Liver (tissue), 8 donors: ENCODE measurements at regions not wholly inside any gene's neighbourhood (a gene's known extent, or its start where the extent isn't known, plus 50 kb on each side); places are given as distances from the start of the nearest gene placed in this dataset.

ENCODE experiments used
- DNase-seq: peaks from one replicate; pipeline ENCODE4 v3.0.0-alpha.2; 2017; ENCODE audit warnings: low spot score
- H3K27ac ChIP-seq, 2 donors: one replicate each; pipeline ENCODE4 v1.7.0; 2013; ENCODE audit warnings: inconsistent platforms in 2 of 2, low read length in 2 of 2, control low read depth in 1 of 2, low read depth in 1 of 2, mild to moderate bottlenecking in 1 of 2
- H3K27me3 ChIP-seq, 4 donors: one replicate each; pipeline versions ENCODE4 v1.6.1 to v1.7.0; 2013; ENCODE audit warnings: low read length in 3 of 4, inconsistent platforms in 1 of 4, mild to moderate bottlenecking in 1 of 4, moderate library complexity in 1 of 4; ENCODE audit not compliant: control insufficient read depth in 4 of 4, insufficient read depth in 4 of 4
- H3K36me3 ChIP-seq, 4 donors: one replicate each; pipeline versions ENCODE4 v1.6.1 to v1.7.0; 2013; ENCODE audit warnings: low read length in 3 of 4, mild to moderate bottlenecking in 3 of 4, low read depth in 1 of 4, moderate library complexity in 1 of 4; ENCODE audit not compliant: control insufficient read depth in 4 of 4, insufficient read depth in 3 of 4
- H3K4me1 ChIP-seq, 4 donors: one replicate each; pipeline versions ENCODE4 v1.6.1 to v1.7.0; 2013; ENCODE audit warnings: low read length in 3 of 4, mild to moderate bottlenecking in 3 of 4, moderate library complexity in 1 of 4; ENCODE audit not compliant: control insufficient read depth in 4 of 4, insufficient read depth in 4 of 4
- H3K4me3 ChIP-seq, 3 donors: one replicate each; pipeline versions ENCODE4 v1.6.1 to v1.7.0; 2013; ENCODE audit warnings: low read length in 3 of 3, control low read depth in 1 of 3, low read depth in 1 of 3, mild to moderate bottlenecking in 1 of 3
- H3K9ac ChIP-seq, 2 donors: one replicate each; pipeline ENCODE4 v1.7.0; 2013; ENCODE audit warnings: low read length in 2 of 2, mild to moderate bottlenecking in 2 of 2, moderate library complexity in 2 of 2, control low read depth in 1 of 2, low read depth in 1 of 2
- H3K9me3 ChIP-seq, 4 donors: one replicate each; pipeline versions ENCODE4 v1.6.1 to v1.7.0; 2013; ENCODE audit warnings: low read length in 3 of 4; ENCODE audit not compliant: control insufficient read depth in 4 of 4
- FOXA1 ChIP-seq: IDR thresholded peaks from 2 replicates; pipeline ENCODE4 v1.6.1; 2016; ENCODE audit warnings: antibody characterized with exemption
- FOXA2 ChIP-seq: IDR thresholded peaks from 2 replicates; pipeline ENCODE4 v1.6.1; 2016; ENCODE audit warnings: antibody characterized with exemption
- GABPA ChIP-seq, 2 donors: IDR thresholded peaks in 1 of 2; conservative IDR thresholded peaks in 1 of 2; 2 replicates each; pipeline ENCODE4 v1.6.1; 2016; ENCODE audit warnings: antibody characterized with exemption in 2 of 2, mild to moderate bottlenecking in 1 of 2, moderate library complexity in 1 of 2
- HNF4A ChIP-seq, 2 donors: conservative IDR thresholded peaks; 2 replicates each; pipeline ENCODE4 v1.6.1; 2016; ENCODE audit warnings: antibody characterized with exemption in 2 of 2, mild to moderate bottlenecking in 2 of 2
- HNF4G ChIP-seq: IDR thresholded peaks from 2 replicates; pipeline ENCODE4 v1.6.1; 2016; ENCODE audit warnings: antibody characterized with exemption
- JUND ChIP-seq, 2 donors: IDR thresholded peaks; 2 replicates each; pipeline ENCODE4 v1.6.1; 2016; ENCODE audit warnings: antibody characterized with exemption in 2 of 2
- NR2F2 ChIP-seq: IDR thresholded peaks from 2 replicates; pipeline ENCODE4 v1.6.1; 2016; ENCODE audit warnings: antibody characterized with exemption
- RAD21 ChIP-seq, 2 donors: IDR thresholded peaks; 2 replicates each; pipeline ENCODE4 v1.6.1; 2016; ENCODE audit warnings: antibody characterized with exemption in 2 of 2, mild to moderate bottlenecking in 2 of 2
- RXRA ChIP-seq, 2 donors: IDR thresholded peaks; 2 replicates each; pipeline ENCODE4 v1.6.1; 2017 to 2018; ENCODE audit warnings: antibody characterized with exemption in 2 of 2, mild to moderate bottlenecking in 1 of 2
- SP1 ChIP-seq: IDR thresholded peaks from 2 replicates; pipeline ENCODE4 v1.6.1; 2018; ENCODE audit warnings: antibody characterized with exemption, mild to moderate bottlenecking
- TAF1 ChIP-seq: conservative IDR thresholded peaks from 2 replicates; pipeline ENCODE4 v1.6.1; 2016; ENCODE audit warnings: antibody characterized with exemption, mild to moderate bottlenecking
- YY1 ChIP-seq: IDR thresholded peaks from 2 replicates; pipeline ENCODE4 v1.6.1; 2016; ENCODE audit warnings: antibody characterized with exemption, mild to moderate bottlenecking
- WGBS: extraction: QIAGEN DNeasy Blood & Tissue Kit; methylation state at CpG from one replicate; pipeline ENCODE4 v1.1.7; 2013; 5-methylcytosine and 5-hydroxymethylcytosine counted together
- TF ChIP-seq, protein P1 (sequence below): IDR thresholded peaks from 2 replicates; pipeline ENCODE4 v1.6.1; 2016; ENCODE audit warnings: antibody characterized with exemption
- TF ChIP-seq, protein P2 (sequence below): fragments of 150-350 bp; IDR thresholded peaks from 2 replicates; pipeline ENCODE4 v1.5.1; 2017; ENCODE audit warnings: improper control_type of control experiment, low read depth, low read length; ENCODE audit not compliant: missing input control
- TF ChIP-seq, protein P3 (sequence below): IDR thresholded peaks from 2 replicates; pipeline ENCODE4 v1.6.1; 2016; ENCODE audit warnings: antibody characterized with exemption
- TF ChIP-seq, protein P4 (sequence below): IDR thresholded peaks from 2 replicates; pipeline ENCODE4 v1.6.1; 2016; ENCODE audit warnings: antibody characterized with exemption
- TF ChIP-seq, protein P5 (sequence below): IDR thresholded peaks from 2 replicates; pipeline ENCODE4 v1.6.1; 2016; ENCODE audit warnings: antibody characterized with exemption, mild to moderate bottlenecking
- donor health status: healthy.
- donor health status: healthy.
- donor health status: healthy.
- donor health status: healthy.
- donor health status: healthy.

DNA sequence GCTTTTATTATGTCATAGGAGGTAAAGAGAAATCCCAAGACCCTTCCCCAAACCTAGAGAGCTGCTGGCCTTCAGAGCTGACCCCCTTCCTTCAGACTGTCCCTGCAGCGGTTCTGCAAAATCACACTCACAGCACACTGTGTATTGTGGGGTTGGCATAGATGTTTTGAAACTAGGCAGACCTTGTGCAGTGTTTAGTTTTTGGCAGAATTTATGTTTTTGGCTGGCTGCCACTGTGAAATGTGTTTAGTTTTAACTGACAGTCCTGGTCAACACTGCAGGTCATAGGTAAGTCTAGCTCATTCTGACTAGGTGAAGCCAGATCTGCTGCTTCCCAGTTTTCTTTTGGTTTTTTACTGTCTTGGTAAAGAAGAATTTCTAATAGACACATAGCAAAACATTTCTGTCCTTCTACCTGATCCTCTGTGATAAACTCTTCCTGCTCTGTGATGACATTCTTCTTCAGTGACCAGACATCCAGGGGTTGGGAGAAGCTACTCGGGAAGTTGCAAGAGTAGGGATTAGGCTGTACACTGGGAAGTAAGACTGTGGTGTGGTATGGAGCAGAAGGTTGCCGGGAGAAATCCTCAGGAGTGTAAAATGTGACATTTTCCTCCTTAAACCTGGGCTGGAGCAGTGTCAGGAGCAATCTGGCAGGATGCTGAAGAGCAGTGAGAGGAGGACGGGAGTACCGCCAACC is 209.6 kb upstream of the MCTP2 start:
- TF ChIP-seq, protein P1, sequence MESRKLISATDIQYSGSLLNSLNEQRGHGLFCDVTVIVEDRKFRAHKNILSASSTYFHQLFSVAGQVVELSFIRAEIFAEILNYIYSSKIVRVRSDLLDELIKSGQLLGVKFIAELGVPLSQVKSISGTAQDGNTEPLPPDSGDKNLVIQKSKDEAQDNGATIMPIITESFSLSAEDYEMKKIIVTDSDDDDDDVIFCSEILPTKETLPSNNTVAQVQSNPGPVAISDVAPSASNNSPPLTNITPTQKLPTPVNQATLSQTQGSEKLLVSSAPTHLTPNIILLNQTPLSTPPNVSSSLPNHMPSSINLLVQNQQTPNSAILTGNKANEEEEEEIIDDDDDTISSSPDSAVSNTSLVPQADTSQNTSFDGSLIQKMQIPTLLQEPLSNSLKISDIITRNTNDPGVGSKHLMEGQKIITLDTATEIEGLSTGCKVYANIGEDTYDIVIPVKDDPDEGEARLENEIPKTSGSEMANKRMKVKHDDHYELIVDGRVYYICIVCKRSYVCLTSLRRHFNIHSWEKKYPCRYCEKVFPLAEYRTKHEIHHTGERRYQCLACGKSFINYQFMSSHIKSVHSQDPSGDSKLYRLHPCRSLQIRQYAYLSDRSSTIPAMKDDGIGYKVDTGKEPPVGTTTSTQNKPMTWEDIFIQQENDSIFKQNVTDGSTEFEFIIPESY, result no peak
- TF ChIP-seq HNF4A (conservative IDR thresholded peaks at IDR 0.05), result no peak
- no peak for TF ChIP-seq SP1
- TF ChIP-seq, protein P2, sequence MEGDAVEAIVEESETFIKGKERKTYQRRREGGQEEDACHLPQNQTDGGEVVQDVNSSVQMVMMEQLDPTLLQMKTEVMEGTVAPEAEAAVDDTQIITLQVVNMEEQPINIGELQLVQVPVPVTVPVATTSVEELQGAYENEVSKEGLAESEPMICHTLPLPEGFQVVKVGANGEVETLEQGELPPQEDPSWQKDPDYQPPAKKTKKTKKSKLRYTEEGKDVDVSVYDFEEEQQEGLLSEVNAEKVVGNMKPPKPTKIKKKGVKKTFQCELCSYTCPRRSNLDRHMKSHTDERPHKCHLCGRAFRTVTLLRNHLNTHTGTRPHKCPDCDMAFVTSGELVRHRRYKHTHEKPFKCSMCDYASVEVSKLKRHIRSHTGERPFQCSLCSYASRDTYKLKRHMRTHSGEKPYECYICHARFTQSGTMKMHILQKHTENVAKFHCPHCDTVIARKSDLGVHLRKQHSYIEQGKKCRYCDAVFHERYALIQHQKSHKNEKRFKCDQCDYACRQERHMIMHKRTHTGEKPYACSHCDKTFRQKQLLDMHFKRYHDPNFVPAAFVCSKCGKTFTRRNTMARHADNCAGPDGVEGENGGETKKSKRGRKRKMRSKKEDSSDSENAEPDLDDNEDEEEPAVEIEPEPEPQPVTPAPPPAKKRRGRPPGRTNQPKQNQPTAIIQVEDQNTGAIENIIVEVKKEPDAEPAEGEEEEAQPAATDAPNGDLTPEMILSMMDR, result no peak
- TF ChIP-seq NR2F2, result no peak
- TF ChIP-seq, protein P3, sequence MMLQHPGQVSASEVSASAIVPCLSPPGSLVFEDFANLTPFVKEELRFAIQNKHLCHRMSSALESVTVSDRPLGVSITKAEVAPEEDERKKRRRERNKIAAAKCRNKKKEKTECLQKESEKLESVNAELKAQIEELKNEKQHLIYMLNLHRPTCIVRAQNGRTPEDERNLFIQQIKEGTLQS, result no peak
- no peak for TF ChIP-seq RXRA (IDR thresholded peaks at IDR 0.05)
- TF ChIP-seq GABPA (IDR thresholded peaks at IDR 0.05 in 1 of 2, conservative IDR thresholded peaks at IDR 0.05 in 1 of 2), result no peak
- no peak for TF ChIP-seq FOXA1
- TF ChIP-seq, protein P4, sequence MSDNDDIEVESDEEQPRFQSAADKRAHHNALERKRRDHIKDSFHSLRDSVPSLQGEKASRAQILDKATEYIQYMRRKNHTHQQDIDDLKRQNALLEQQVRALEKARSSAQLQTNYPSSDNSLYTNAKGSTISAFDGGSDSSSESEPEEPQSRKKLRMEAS, result no peak
- no peak for TF ChIP-seq HNF4G
- no peak for TF ChIP-seq YY1
- no peak for TF ChIP-seq JUND (IDR thresholded peaks at IDR 0.05)
- no peak for TF ChIP-seq FOXA2
- TF ChIP-seq TAF1, result no peak
- TF ChIP-seq, protein P5, sequence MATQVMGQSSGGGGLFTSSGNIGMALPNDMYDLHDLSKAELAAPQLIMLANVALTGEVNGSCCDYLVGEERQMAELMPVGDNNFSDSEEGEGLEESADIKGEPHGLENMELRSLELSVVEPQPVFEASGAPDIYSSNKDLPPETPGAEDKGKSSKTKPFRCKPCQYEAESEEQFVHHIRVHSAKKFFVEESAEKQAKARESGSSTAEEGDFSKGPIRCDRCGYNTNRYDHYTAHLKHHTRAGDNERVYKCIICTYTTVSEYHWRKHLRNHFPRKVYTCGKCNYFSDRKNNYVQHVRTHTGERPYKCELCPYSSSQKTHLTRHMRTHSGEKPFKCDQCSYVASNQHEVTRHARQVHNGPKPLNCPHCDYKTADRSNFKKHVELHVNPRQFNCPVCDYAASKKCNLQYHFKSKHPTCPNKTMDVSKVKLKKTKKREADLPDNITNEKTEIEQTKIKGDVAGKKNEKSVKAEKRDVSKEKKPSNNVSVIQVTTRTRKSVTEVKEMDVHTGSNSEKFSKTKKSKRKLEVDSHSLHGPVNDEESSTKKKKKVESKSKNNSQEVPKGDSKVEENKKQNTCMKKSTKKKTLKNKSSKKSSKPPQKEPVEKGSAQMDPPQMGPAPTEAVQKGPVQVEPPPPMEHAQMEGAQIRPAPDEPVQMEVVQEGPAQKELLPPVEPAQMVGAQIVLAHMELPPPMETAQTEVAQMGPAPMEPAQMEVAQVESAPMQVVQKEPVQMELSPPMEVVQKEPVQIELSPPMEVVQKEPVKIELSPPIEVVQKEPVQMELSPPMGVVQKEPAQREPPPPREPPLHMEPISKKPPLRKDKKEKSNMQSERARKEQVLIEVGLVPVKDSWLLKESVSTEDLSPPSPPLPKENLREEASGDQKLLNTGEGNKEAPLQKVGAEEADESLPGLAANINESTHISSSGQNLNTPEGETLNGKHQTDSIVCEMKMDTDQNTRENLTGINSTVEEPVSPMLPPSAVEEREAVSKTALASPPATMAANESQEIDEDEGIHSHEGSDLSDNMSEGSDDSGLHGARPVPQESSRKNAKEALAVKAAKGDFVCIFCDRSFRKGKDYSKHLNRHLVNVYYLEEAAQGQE, result no peak
- no peak for TF ChIP-seq RAD21 (IDR thresholded peaks at IDR 0.05)
- H3K9ac ChIP-seq, result no peak overlapping the region
- H3K36me3 ChIP-seq, result no peaks in the 10 kb centered on the region
- H3K27me3 ChIP-seq, result peaks cover 0 to 4% (median 2%) of the 10 kb centered on the region in 4 donors
- no peak for DNase-seq
- no peak overlapping the region for H3K27ac ChIP-seq
- no peaks in the 10 kb centered on the region for H3K4me1 ChIP-seq
- H3K9me3 ChIP-seq, result no peaks in the 10 kb centered on the region
- no peak overlapping the region for H3K4me3 ChIP-seq
- WGBS, result 72% methylated on average over 5 of the region's 5 CpGs
